NAMALWA (cell line): ENCODE measurements at regions not wholly inside any gene's neighbourhood (a gene's known extent, or its start where the extent isn't known, plus 50 kb on each side); places are given as distances from the start of the nearest gene placed in this dataset.

Experiments
- DNase-seq: peaks from one replicate; pipeline ENCODE4 v3.0.0-alpha.2; 2015; ENCODE audit warnings: low spot score

DNA sequence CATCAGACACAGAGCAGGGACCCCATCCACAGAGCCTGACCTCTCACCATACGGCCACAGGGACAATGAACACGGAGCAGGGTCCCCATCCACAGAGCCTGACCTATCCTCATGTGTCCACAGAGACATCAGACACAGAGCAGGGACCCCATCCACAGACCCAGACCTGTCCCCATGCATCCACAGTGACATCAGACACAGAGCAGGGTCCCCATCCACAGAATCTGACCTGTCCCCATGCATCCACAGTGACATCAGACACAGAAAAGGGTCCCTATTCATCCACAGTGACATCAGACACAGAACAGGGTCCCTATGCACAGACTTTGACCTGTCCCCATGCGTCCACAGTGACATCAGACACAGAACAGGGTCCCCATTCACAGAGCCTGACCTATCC is 325.1 kb upstream of the RAB6C start:
- no peak for DNase-seq

GRCh38 chr2:129656081-129656598 is 323.3 kb upstream of the RAB6C start:
- no peak for DNase-seq

DNA sequence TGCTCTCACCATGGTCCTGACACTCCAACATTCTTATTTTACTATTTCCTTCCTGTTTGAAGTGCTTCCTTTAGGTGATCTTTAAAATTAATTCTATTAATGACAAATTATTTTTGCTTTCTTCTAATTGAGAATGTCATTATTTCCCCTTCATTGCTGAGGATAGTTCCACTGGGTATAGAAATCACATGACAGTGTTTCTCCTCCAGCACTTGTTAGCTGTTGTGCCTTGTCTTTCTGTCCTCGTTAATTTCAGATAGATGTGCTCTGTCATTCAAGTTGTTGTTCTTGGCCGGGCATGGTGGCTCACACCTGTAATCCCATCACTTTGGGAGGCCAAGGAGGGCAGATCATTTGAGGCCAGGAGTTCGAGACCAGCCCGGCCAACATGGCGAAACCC is 321.0 kb upstream of the RAB6C start:
- DNase-seq, result no peak

DNA sequence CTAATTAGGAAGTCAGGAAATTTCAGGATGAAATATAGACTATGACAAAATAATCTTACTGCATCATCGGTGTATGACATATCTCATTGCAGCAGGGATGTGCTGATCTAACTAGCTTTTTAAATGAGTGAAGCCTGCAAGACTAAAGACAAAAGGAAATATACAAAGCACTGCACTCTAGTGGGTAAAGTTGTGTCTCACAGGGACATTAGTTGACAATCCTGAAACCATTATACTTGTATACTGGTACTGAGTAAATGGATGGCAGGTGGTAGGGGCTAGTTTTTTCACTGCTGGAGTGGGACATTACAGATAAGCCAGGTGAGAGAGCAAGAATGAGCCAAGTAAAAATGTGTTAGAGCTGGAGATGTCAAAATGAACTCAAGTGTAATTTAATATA is 317.5 kb upstream of the RAB6C start:
- peak; percentile 4 for DNase-seq

DNA sequence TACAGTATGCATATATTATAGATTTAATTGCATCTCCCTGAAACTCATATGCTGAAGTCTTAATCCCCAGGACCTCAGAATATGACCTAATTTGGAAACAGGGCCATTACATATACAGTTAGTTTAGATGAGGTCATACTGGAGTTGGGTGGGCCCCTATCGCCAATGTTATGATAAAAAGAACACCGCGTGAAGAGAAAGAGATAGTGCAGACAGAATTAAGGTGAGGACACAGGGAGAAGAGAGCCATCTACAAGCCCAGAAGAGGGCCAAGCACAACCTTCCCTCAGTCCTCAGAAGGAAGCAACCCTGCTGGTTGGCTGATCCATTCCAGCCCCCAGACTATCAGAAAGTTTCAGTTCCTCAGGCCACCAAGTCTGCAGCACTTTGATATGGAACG is 311.9 kb upstream of the RAB6C start:
- no peak for DNase-seq

DNA sequence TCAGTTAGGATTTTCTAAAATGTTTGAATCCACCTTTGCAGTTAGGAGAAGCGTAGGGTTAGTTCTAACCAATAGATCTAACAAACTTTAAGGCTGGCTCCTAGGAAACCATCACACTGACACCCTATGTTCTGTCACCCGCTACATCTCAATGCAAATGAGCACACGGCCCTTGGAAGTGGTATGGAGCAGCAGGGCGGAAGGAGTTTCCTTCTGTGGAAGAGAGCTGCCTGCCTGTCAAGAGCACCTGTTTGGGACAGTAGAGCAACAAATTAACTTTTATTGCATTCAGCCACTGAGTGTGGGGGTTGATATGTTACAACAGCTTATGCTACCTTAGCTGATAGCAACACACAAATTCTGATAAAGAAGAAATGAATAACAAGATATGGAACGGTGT is 306.9 kb upstream of the RAB6C start:
- DNase-seq, result no peak

- no peak for DNase-seq
Observed at GRCh38 chr2:129673234-129673633, 306.2 kb upstream of the RAB6C start.

DNA sequence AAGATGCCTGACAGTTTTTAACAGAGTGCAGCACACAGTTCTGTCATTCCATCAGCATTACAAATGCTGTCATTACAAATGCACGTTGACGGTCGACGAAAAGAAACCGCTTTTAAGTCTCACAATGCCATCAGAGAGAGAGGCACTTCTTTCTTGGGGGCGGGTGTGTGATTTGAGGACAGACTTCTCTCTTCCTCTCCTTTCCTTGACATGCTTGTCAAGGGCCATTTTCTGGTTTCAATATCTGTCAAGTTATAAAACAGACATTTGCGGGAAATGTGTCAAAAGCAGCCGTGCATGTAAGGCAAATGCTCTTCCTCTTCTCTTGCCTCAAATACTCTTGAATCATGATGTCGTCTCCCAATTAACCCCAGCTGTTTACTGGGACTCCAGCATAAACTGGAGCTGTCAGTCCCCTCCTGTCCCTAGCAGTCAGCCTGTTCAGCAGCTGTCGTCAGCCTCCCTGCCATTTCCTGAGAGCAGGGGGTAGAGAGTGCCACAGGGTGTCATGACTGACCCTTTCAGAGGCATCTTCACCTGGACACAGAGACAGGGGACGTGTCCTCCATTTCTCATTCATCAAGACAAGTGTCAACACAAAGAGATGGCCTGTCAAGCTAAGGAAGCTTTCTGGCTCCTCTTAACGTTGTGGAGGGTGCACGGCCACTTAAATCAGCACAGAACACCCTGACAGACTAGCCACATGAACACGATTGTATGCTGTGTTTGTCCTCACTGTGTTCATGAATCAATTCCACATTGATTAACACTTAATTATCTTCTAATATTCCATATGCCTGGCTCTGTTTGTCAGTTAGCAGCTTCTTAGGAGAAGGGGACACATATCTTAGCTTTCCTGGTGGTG is 305.4 kb upstream of the RAB6C start:
- DNase-seq, result no peak

DNA sequence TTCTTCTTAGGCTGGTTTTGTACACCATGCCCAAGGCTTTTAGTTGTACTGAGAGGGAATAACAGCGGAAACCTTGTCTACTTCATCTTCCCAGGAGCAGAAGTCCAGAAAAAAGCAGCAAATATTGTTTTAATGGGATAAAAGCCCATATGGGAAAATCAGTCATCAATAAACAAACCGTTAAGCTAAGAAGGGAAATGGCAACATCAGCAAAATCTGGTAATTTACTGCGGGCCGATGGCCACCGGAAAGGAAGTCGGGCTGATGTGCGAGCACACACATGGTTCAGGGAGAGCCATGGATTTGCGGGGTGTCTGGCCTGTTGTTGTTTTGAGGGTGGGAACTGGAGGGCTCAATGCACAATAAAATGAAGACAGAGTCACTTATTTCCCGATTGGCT is 300.7 kb upstream of the RAB6C start:
- no peak for DNase-seq

GRCh38 chr2:129681788-129682187 is 297.7 kb upstream of the RAB6C start:
- DNase-seq, result no peak

- DNase-seq, result no peak
Observed at GRCh38 chr2:129689653-129690448, 289.6 kb upstream of the RAB6C start.

DNA sequence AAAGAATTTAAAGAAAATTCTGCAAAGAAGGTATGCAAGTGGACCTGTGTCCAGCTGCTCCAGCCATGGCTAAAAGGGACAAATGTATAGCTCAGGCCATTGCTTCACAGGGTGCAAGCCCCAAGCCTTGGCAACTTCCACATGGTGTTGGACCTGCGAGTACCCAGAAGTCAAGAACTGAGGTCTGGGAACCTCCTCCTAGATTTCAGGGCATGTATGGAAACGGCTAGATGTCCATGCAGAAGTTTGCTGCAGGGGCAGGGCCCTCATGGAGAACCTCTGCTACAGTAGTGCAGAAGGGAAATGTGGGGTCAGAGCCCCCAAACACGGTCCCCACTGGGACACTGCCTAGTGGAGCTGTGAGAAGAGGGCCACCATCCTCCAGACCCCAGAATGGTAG is 284.0 kb upstream of the RAB6C start:
- no peak for DNase-seq

- no peak for DNase-seq
Observed at GRCh38 chr2:129698593-129698992, 280.9 kb upstream of the RAB6C start.

DNA sequence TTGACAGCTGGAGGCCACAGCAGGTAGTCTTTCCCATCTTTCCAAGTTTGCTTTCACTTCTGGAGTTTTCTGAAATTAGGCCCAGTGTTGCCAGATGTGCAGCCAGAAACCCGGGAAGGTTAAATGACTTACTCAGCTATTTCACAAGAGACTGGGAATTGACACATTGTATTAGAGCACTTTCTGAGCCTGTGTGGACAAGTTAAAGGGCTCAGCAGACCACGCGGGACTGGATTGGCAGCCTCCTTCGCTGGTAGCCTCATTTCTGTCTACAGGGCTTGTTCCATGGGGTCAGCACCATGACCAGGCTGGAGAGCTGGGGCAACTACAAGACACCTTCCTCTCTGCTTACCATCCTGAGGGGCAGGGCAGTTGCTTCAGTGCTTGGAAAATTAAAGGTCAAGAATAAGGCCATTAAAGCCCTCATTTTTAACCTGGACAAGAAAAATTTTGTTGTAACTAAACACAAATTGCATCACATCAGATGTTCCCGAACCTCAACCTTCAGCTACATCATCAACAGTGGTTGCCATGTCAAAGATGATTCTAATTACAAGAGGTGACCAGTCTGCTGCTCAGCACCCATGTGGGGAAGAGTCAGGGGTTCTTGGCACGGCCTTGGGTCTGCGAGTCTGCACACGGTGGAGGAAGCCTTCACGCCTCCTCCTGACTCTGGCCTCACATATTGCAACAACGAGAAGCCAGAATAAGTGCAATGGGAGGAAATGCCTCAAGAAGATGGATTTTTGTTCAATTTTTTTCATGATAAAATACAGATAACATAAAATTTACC is 279.5 kb upstream of the RAB6C start:
- no peak for DNase-seq

GRCh38 chr2:129702416-129703176 is 276.9 kb upstream of the RAB6C start:
- DNase-seq, result no peak

DNA sequence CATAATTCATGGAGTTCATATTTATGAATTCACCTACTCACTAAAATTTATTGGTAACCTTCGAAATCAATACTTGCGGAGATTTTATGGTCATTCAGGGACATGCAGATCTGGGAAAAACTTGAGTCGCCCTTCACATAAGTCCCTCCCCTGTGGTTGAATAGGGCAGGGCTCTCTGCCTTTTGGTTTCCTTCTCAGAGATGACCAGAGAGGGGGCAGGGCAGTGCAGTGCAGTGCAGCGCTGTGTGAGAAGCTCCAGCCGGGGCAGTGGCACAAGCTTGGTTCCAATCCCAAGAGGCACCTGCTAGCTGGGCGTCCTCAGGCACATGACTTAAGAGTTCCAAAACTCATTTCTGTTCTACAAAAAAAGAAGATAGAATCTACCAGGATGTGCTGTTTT is 274.4 kb upstream of the RAB6C start:
- DNase-seq, result no peak

DNA sequence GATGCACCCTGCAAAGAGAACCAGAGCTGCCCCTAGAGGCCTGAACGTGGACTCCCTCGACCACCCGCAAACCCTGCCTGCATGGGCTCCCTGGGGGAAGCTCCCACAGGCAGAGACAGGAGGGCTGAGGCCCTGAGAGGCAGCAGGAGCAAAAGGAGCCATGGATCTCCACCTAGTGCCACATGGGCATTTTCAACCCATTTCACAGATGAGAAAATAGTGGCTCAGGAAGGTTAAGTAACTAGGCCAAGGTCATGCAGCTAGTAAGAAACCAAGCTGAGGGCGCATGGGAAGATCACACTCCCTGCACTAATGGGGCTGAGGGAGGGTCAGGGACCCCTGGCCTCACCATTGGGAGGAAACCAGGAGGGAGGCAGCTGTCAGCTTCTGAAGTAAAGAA is 271.7 kb upstream of the RAB6C start:
- no peak for DNase-seq

- no peak for DNase-seq
Observed at GRCh38 chr2:129708221-129708967, 271.1 kb upstream of the RAB6C start.

- no peak for DNase-seq
Observed at GRCh38 chr2:129709001-129709955, 270.2 kb upstream of the RAB6C start.
